ENCODE measurements at regions not wholly inside any gene's neighbourhood (a gene's known extent, or its start where the extent isn't known, plus 50 kb on each side); places are given as distances from the start of the nearest gene placed in this dataset.
"Not testable (repeated sequence)": the region's sequence is repeated elsewhere in the genome, so short reads cannot be mapped to it uniquely, and the experiment has no call there.

DNA sequence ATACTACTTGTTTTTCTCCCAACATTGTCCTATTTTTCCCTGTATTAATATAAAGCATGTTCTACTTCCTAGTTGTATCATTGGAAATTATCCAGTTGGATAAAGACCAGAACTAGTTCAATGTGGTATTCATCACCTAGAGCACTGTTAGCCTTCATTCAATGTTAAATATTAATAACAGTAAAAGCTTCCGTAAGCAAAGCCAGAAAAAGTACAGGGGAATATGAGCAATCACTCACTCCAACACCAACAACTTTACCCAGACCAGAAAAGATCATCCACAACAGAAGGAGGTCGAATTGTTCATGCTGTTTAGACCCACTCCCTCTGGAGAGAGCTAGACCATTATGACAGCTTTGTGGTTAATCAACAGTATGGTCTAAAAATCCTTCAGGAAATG lies 728.4 kb downstream of the MAT2B start:
- H3K4me3 ChIP-seq (ENCODE audit: low read depth, low read length): no peak overlapping the region
- no peak for DNase-seq (ENCODE audit: low read depth)
- TF ChIP-seq CTCF (IDR thresholded peaks at IDR 0.05; ENCODE audit: low read depth, low read length, missing control alignments): no peak

- no peak for DNase-seq (ENCODE audit: low read depth)
- no peak for TF ChIP-seq CTCF (IDR thresholded peaks at IDR 0.05; ENCODE audit: low read depth, low read length, missing control alignments)
- no peak overlapping the region for H3K4me3 ChIP-seq (ENCODE audit: low read depth, low read length)
These were observed 728.9 kb downstream of the MAT2B start for GRCh38 chr5:164234321-164234720.

- no peak overlapping the region for H3K4me3 ChIP-seq (ENCODE audit: low read depth, low read length)
- TF ChIP-seq CTCF (IDR thresholded peaks at IDR 0.05; ENCODE audit: low read depth, low read length, missing control alignments): no peak
- DNase-seq (ENCODE audit: low read depth): no peak
These were observed 730.0 kb downstream of the MAT2B start for GRCh38 chr5:164235300-164235891.

- H3K4me3 ChIP-seq (ENCODE audit: low read depth, low read length): no peak overlapping the region
- DNase-seq (ENCODE audit: low read depth): no peak
- TF ChIP-seq CTCF (IDR thresholded peaks at IDR 0.05; ENCODE audit: low read depth, low read length, missing control alignments): no peak
These were observed 732.1 kb downstream of the MAT2B start for GRCh38 chr5:164237486-164237885.

DNA sequence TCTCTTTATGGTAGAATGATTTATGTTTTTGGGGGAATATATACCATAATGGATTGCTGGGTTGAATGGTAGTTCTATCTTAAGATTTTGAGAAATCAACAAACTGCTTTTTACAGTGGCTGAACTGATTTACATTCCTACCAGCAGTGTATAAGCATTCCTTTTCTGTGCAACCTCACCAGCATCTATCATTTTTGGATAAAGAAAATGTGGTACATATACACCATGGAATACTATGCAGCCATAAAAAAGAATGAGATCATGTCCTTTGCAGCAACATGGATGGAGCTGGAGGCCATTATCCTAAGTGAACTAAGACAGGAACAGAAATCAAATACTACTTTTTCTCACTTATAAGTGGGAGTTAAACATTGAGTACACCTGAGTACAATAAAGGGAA lies 746.4 kb downstream of the MAT2B start:
- H3K4me3 ChIP-seq (ENCODE audit: low read depth, low read length); DNase-seq (ENCODE audit: low read depth): not testable (repeated sequence)

- DNase-seq (ENCODE audit: low read depth): no peak
- no peak overlapping the region for H3K4me3 ChIP-seq (ENCODE audit: low read depth, low read length)
- TF ChIP-seq CTCF (IDR thresholded peaks at IDR 0.05; ENCODE audit: low read depth, low read length, missing control alignments): no peak
These were observed 748.3 kb downstream of the MAT2B start for GRCh38 chr5:164253764-164254163.

DNA sequence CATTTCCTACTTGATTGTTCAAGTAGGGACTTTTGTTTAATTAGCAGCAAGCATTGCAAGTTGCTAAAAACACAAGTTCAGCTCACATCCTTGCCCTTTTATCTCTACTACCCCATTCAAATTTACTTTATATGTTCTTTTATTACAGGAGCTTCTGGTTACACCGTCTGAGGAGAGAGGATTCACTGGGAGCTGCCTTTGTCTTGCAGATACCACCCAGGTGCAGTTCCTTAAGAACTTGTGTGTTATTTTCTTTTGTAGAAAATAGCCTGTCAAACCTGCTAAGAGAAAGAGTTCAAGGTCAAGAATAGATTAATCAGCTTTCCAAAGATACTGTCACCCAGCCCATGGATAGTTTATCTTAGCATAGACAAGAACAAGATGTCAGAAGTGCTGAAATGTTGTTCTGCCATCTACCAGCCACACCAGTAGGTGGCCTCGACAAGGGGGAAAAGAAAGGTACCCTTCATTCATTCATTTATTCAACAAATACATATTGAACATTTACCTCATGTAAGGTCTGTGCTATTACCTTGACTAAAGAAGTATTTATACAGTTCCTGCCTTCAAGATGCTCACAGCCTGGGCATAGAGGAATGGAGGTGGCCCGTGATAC lies 750.3 kb downstream of the MAT2B start:
- TF ChIP-seq CTCF (IDR thresholded peaks at IDR 0.05; ENCODE audit: low read depth, low read length, missing control alignments): no peak
- H3K4me3 ChIP-seq (ENCODE audit: low read depth, low read length): no peak overlapping the region
- no peak for DNase-seq (ENCODE audit: low read depth)

All from GM12864 (cell line).